IMR-90 (cell line): ENCODE measurements at regions not wholly inside any gene's neighbourhood (a gene's known extent, or its start where the extent isn't known, plus 50 kb on each side); places are given as distances from the start of the nearest gene placed in this dataset.

ENCODE experiments used
- ATAC-seq: fragments of 200-7000 bp; cut with Tn5 transposase; 2 replicates; pipeline ENCODE4 v1.9.1; 2020; ENCODE audit warnings: low read depth, mild to moderate bottlenecking, moderate library complexity
- BruUV-seq: library from RNA; stranded (reverse); fragments of 400-500 nt; replicated peaks from 2 replicates; lab custom pipeline; 2021; lab: Mats Ljungman, UMichigan
- CTCF ChIA-PET: fragments of 300-600 bp; formaldehyde crosslinking; extraction: SDS; loops from one replicate; lab custom pipeline; 2021; ENCODE audit warnings: antibody characterized with exemption; lab: Yijun Ruan, JAX
- POLR2A ChIA-PET: fragments of 300-600 bp; sonication (Branson Sonifier 250); formaldehyde crosslinking; loops from one replicate; lab custom pipeline; 2022; ENCODE audit warnings: antibody characterized with exemption; ENCODE audit not compliant: unreplicated experiment; lab: Charles Lee
- DNase-seq: peaks from one replicate; pipeline ENCODE4 v3.0.0; 2013
- H2AFZ ChIP-seq: replicated peaks from 2 replicates; pipeline ENCODE3; 2013; ENCODE audit warnings: low read length, mild to moderate bottlenecking; ENCODE audit not compliant: poor library complexity
- H2AK5ac ChIP-seq: 2 replicates; pipeline ENCODE4 v1.6.1; 2013; ENCODE audit warnings: low read depth, low read length, inconsistent platforms
- H2AK9ac ChIP-seq: replicated peaks from 2 replicates; pipeline ENCODE3; 2013; ENCODE audit warnings: mild to moderate bottlenecking, low read depth, low read length, moderate library complexity; ENCODE audit not compliant: poor library complexity
- H2BK120ac ChIP-seq: 2 replicates; pipeline ENCODE4 v1.6.1; 2013; ENCODE audit warnings: low read depth, low read length, inconsistent platforms
- H2BK15ac ChIP-seq: 3 replicates; pipeline ENCODE4 v1.6.1; 2013; ENCODE audit warnings: low read depth, low read length, inconsistent platforms
- H2BK20ac ChIP-seq: 2 replicates; pipeline ENCODE4 v1.6.1; 2013; ENCODE audit warnings: low read depth, mild to moderate bottlenecking, inconsistent platforms, low read length, moderate library complexity
- H2BK5ac ChIP-seq: 2 replicates; pipeline ENCODE4 v1.6.1; 2013; ENCODE audit warnings: mild to moderate bottlenecking, low read depth, low read length, inconsistent platforms; ENCODE audit not compliant: poor library complexity, severe bottlenecking
- H3K14ac ChIP-seq: replicated peaks from 2 replicates; pipeline ENCODE4 v1.6.1; 2013; ENCODE audit warnings: low read depth, low read length, inconsistent platforms
- H3K18ac ChIP-seq: 2 replicates; pipeline ENCODE4 v1.6.1; 2013; ENCODE audit warnings: low read depth, low read length, control low read depth
- H3K23ac ChIP-seq: 2 replicates; pipeline ENCODE4 v1.6.1; 2013; ENCODE audit warnings: low read depth, low read length, inconsistent platforms
- H3K27ac ChIP-seq: 2 replicates; pipeline ENCODE4 v1.5.1; 2013; ENCODE audit warnings: mild to moderate bottlenecking, control low read depth, low read length; ENCODE audit not compliant: insufficient read depth
- H3K27me3 ChIP-seq: 2 replicates; pipeline ENCODE4 v1.6.1; 2013; ENCODE audit warnings: low read length; ENCODE audit not compliant: control insufficient read depth, insufficient read depth
- H3K36me3 ChIP-seq: 2 replicates; pipeline ENCODE4 v1.6.1; 2013; ENCODE audit warnings: low read length, mixed read lengths; ENCODE audit not compliant: control insufficient read depth, insufficient read depth
- H3K4ac ChIP-seq: 2 replicates; pipeline ENCODE4 v1.6.1; 2013; ENCODE audit warnings: low read depth, low read length, inconsistent platforms
- H3K4me1 ChIP-seq: 2 replicates; pipeline ENCODE4 v1.6.1; 2013; ENCODE audit warnings: low read length, mixed read lengths; ENCODE audit not compliant: control insufficient read depth, insufficient read depth
- H3K4me2 ChIP-seq: 2 replicates; pipeline ENCODE4 v1.6.1; 2013; ENCODE audit warnings: low read depth, mild to moderate bottlenecking, control low read depth, low read length, moderate library complexity
- H3K4me3 ChIP-seq: 2 replicates; pipeline ENCODE4 v1.5.1; 2013; ENCODE audit warnings: low read depth, mild to moderate bottlenecking, control low read depth, low read length, moderate library complexity; ENCODE audit not compliant: insufficient read depth
- H3K56ac ChIP-seq: 2 replicates; pipeline ENCODE4 v1.6.1; 2013; ENCODE audit warnings: low read length, inconsistent platforms; ENCODE audit not compliant: insufficient read depth; ENCODE audit errors: extremely low read depth
- H3K79me1 ChIP-seq, 2 experiments: 2 replicates each; pipeline ENCODE4 v1.6.1; 2013; ENCODE audit warnings: low read length in 2 of 2, inconsistent platforms in 1 of 2, low read depth in 1 of 2
- H3K9ac ChIP-seq: 2 replicates; pipeline ENCODE4 v1.6.1; 2013; ENCODE audit warnings: low read depth, low read length, control low read depth
- H3K9me1 ChIP-seq: 2 replicates; pipeline ENCODE4 v1.6.1; 2013; ENCODE audit warnings: low read length, inconsistent platforms; ENCODE audit not compliant: insufficient read depth
- H3K9me3 ChIP-seq: 2 replicates; pipeline ENCODE4 v1.6.1; 2013; ENCODE audit warnings: low read length; ENCODE audit not compliant: control insufficient read depth, insufficient read depth
- H4K20me1 ChIP-seq: 2 replicates; pipeline ENCODE4 v1.6.1; 2013; ENCODE audit warnings: low read length, inconsistent platforms; ENCODE audit not compliant: insufficient read depth
- H4K5ac ChIP-seq: 2 replicates; pipeline ENCODE4 v1.6.1; 2013; ENCODE audit warnings: mild to moderate bottlenecking, low read depth, low read length, control low read depth
- H4K8ac ChIP-seq, 2 experiments: 2 replicates each; pipeline ENCODE4 v1.6.1; 2013; ENCODE audit warnings: low read depth in 2 of 2, low read length in 2 of 2, control low read depth in 1 of 2, inconsistent platforms in 1 of 2
- H4K91ac ChIP-seq: 2 replicates; pipeline ENCODE4 v1.6.1; 2013; ENCODE audit warnings: low read depth, low read length, inconsistent platforms; ENCODE audit not compliant: insufficient read depth
- BHLHE40 ChIP-seq: fragments of 150-350 bp; IDR thresholded peaks from 2 replicates; pipeline ENCODE4 v1.6.1; 2016; ENCODE audit warnings: mild to moderate bottlenecking, low read depth, low read length
- MAFK ChIP-seq: IDR thresholded peaks from 2 replicates; pipeline ENCODE4 v1.6.1; 2012; ENCODE audit warnings: low read depth, low read length, improper control_type of control experiment
- MAZ ChIP-seq: IDR thresholded peaks from 2 replicates; pipeline ENCODE4 v1.6.1; 2012; ENCODE audit warnings: low read depth, mild to moderate bottlenecking, low read length, improper control_type of control experiment, moderate library complexity, borderline replicate concordance
- MXI1 ChIP-seq: IDR thresholded peaks from 2 replicates; pipeline ENCODE4 v1.6.1; 2012; ENCODE audit warnings: low read depth, mild to moderate bottlenecking, low read length, moderate library complexity, borderline replicate concordance
- NFE2L2 ChIP-seq: fragments of 150-350 bp; IDR thresholded peaks from 2 replicates; pipeline ENCODE4 v1.6.1; 2016; ENCODE audit warnings: low read depth, mild to moderate bottlenecking, low read length
- POLR2A ChIP-seq: IDR thresholded peaks from 2 replicates; pipeline ENCODE4 v1.6.1; 2012; ENCODE audit warnings: mild to moderate bottlenecking, low read depth, low read length
- RAD21 ChIP-seq: IDR thresholded peaks from 2 replicates; pipeline ENCODE4 v1.6.1; 2012; ENCODE audit warnings: low read length, improper control_type of control experiment
- RCOR1 ChIP-seq: IDR thresholded peaks from 2 replicates; pipeline ENCODE4 v1.6.1; 2012; ENCODE audit warnings: mild to moderate bottlenecking, low read length, improper control_type of control experiment; ENCODE audit not compliant: insufficient replicate concordance
- RFX5 ChIP-seq: IDR thresholded peaks from 2 replicates; pipeline ENCODE4 v1.8.0; 2012; ENCODE audit warnings: low read depth, mild to moderate bottlenecking, low read length, moderate library complexity
- SMC3 ChIP-seq: fragments of 150-350 bp; IDR thresholded peaks from 2 replicates; pipeline ENCODE4 v1.6.1; 2016; ENCODE audit warnings: low read depth, mild to moderate bottlenecking, antibody characterized with exemption, low read length, moderate library complexity
- WGBS, 2 experiments: methylation state at CpG; one replicate each; pipeline versions ENCODE4 v1.1.5 to v1.1.7; 2013; ENCODE audit warnings: missing lambda C conversion rate in 2 of 2; ENCODE audit not compliant: insufficient read length in 1 of 2; ENCODE audit errors: extremely low coverage in 2 of 2; 5-methylcytosine and 5-hydroxymethylcytosine counted together
- dilution Hi-C: fragments of 300-500 bp; cut with HindIII; formaldehyde crosslinking; loops from one replicate; pipeline ENCODE4 v1.14.3; 2018; ENCODE audit warnings: low sequenced_read_pairs; ENCODE audit not compliant: unreplicated experiment
- in situ Hi-C: fragments of 300-500 bp; cut with MboI; formaldehyde crosslinking; loops from 3 replicates; pipeline ENCODE4 v1.14.3; 2019; ENCODE audit warnings: low sequenced_read_pairs, inconsistent platforms, mixed read lengths
- intact Hi-C: fragments of 100-400 bp; cut with micrococcal nuclease; formaldehyde crosslinking; loops from 2 replicates; pipeline ENCODE4 v1.10.0; 2022
- TF ChIP-seq, protein P1 (sequence below): fragments of 150-350 bp; IDR thresholded peaks from 2 replicates; pipeline ENCODE4 v1.6.1; 2016; ENCODE audit warnings: low read depth, mild to moderate bottlenecking, low read length, moderate library complexity, borderline replicate concordance

- intact Hi-C loops (no loop called here), in situ Hi-C loops (no loop called here), dilution Hi-C loops (no loop called here)
- Histone ChIP-seq H3K4ac (no peak overlapping the region), H3K27ac (no peak overlapping the region), H2AK9ac (no peak overlapping the region), H3K36me3 (no peaks in the 10 kb centered on the region), H4K20me1 (no peaks in the 10 kb centered on the region), H2BK5ac (no peak overlapping the region), H2AFZ (no peak overlapping the region), H3K23ac (no peak overlapping the region), H3K9ac (no peak overlapping the region), H2BK120ac (no peak overlapping the region), H3K56ac (no peak overlapping the region), H3K27me3 (no peaks in the 10 kb centered on the region), H3K18ac (no peak overlapping the region), H4K8ac (no peak overlapping the region), H3K9me3 (peaks cover 4% of the 10 kb centered on the region; the same call in 1 of the 2 replicates), H3K4me2 (no peak overlapping the region), H2AK5ac (no peak overlapping the region), H2BK15ac (no peak overlapping the region), H3K79me1 (no peaks in the 10 kb centered on the region), H4K91ac (no peak overlapping the region), H4K5ac (no peak overlapping the region), H3K9me1 (no peaks in the 10 kb centered on the region), H2BK20ac (no peak overlapping the region), H3K4me3 (no peak overlapping the region), H3K14ac (no peak overlapping the region), H3K4me1 (no peaks in the 10 kb centered on the region)
- BruUV-seq: no TSS peak
- POLR2A ChIA-PET: no interaction called here
- 67% methylated on average over 3 of the region's 4 CpGs; no CpG with 5 or more reads in 1 of the 2 experiments for WGBS, 2 experiments
- no peak for TF ChIP-seq RFX5
- TF ChIP-seq SMC3: no peak
- no peak for TF ChIP-seq BHLHE40
- TF ChIP-seq, protein P1, sequence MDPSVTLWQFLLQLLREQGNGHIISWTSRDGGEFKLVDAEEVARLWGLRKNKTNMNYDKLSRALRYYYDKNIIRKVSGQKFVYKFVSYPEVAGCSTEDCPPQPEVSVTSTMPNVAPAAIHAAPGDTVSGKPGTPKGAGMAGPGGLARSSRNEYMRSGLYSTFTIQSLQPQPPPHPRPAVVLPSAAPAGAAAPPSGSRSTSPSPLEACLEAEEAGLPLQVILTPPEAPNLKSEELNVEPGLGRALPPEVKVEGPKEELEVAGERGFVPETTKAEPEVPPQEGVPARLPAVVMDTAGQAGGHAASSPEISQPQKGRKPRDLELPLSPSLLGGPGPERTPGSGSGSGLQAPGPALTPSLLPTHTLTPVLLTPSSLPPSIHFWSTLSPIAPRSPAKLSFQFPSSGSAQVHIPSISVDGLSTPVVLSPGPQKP: no peak
- no peak for TF ChIP-seq RCOR1
- TF ChIP-seq MAFK: no peak
- TF ChIP-seq RAD21: no peak
- TF ChIP-seq NFE2L2: no peak
- TF ChIP-seq MAZ: no peak
- TF ChIP-seq POLR2A: no peak
- no peak for TF ChIP-seq MXI1
- CTCF ChIA-PET: no interaction called here
- no peak for DNase-seq
- no peak for ATAC-seq
Observed at GRCh38 chr3:41126472-41126871, 72.8 kb upstream of the CTNNB1 start.
